ENCODE measurements at regions not wholly inside any gene's neighbourhood (a gene's known extent, or its start where the extent isn't known, plus 50 kb on each side); places are given as distances from the start of the nearest gene placed in this dataset.

DNA sequence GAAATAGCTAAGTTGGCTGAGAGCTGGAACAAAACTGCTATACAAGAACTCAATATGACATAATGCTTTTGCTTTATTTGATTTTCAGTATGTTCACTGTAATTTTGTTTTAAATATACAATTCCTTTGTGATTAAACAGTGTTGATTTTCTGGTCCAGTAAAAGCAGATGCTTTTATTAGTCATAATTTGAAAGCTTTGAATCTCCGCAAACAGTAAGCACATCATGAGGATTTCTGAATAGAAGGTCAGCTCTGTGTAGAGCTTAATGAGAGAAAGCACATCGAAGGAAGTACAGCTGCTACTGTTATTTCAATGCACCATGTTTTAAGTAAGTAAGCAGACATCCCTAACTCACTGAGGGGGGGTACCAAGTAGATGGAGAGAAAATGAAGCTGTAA, 701.3 kb upstream of the ACO1 start:
- ChIA-PET POLR2A (no interaction called here), CTCF (ENCODE audit: low intra/inter-chr PET ratio, low total read pairs) (no interaction called here)
- no peak overlapping the region for H3K4me2 ChIP-seq (ENCODE audit: low read depth, low read length)
- no peaks in the 10 kb centered on the region for H3K27me3 ChIP-seq (ENCODE audit: control insufficient read depth in 1 of 2, insufficient read depth in 2 of 2, low read length in 2 of 2)
- no peak overlapping the region for H2AFZ ChIP-seq (ENCODE audit: low read length)
- H3K9me3 ChIP-seq (ENCODE audit: low read length), result no peaks in the 10 kb centered on the region
- no peaks in the 10 kb centered on the region for H4K20me1 ChIP-seq (ENCODE audit: insufficient read depth, low read length)
- H3K4me1 ChIP-seq (ENCODE audit: insufficient read depth, low read length), result no peaks in the 10 kb centered on the region
- BruUV-seq (replicated peaks), result no TSS peak
- in situ Hi-C loops (cut with HindIII; ENCODE audit: extremely low pct_ligation_motif_present, low pct_unique_long_range_greater_than_20kb) (loop anchor here (10.0 kb wide), 1 partner anchor 48 kb away; no protein-coding TSS in a partner anchor), intact Hi-C loops (cut with micrococcal nuclease; ENCODE audit: unreplicated experiment) (no loop called here)
- no peak for TF ChIP-seq TOE1 (CRISPR knock-in tag; IDR thresholded peaks at IDR 0.05)
- no peak for TF ChIP-seq ZEB1 (IDR thresholded peaks at IDR 0.05; ENCODE audit: insufficient replicate concordance, low read depth)
- ATAC-seq (no peak), FAIRE-seq (no peak), DNase-seq (ENCODE audit: low spot score) (no peak)
- H3K36me3 ChIP-seq (replicated peaks in 1 of 2; ENCODE audit: control insufficient read depth in 1 of 2, insufficient read depth in 2 of 2, low read length in 2 of 2), result no peaks in the 10 kb centered on the region
- 48% methylated on average over 2 of the region's 2 CpGs for WGBS (ENCODE audit: low lambda C conversion rate)
- H3K79me2 ChIP-seq (ENCODE audit: insufficient read depth, low read length), result no peaks in the 10 kb centered on the region
- no peak overlapping the region for H3K9ac ChIP-seq (ENCODE audit: insufficient read depth, low read depth, low read length)
- H3K27ac ChIP-seq (ENCODE audit: extremely low read length, insufficient read depth, low read length), result no peak overlapping the region
- no peak overlapping the region for H3K4me3 ChIP-seq (replicated peaks in 1 of 3; ENCODE audit: insufficient read depth in 1 of 3, low read depth in 2 of 3, low read length in 3 of 3)

DNA sequence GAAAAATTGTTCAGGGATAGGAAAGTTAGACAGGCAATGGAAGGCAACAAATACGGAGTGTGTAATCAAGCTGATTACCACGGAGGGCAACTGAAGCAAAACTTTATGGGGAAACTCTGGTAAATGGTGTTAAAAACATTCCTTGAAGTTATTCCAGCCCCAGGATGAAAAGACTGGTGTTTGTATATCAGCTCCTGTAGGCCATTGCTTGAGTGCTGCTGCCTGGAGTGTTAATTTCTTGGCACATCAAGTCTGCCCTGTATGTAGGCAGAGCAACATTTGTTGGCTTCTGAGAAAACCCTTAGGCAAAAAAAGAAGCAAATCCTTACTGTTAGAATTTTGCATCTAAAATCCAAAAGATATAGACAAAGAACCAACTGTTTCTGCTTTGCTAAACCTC, 686.5 kb upstream of the ACO1 start:
- H3K9ac ChIP-seq (ENCODE audit: insufficient read depth, low read depth, low read length), result no peak overlapping the region
- H4K20me1 ChIP-seq (ENCODE audit: insufficient read depth, low read length), result no peaks in the 10 kb centered on the region
- intact Hi-C loops (cut with micrococcal nuclease; ENCODE audit: unreplicated experiment) (loop anchor here (2.0 kb wide), 1 partner anchor 101 kb away; no protein-coding TSS in a partner anchor), in situ Hi-C loops (cut with HindIII; ENCODE audit: extremely low pct_ligation_motif_present, low pct_unique_long_range_greater_than_20kb) (no loop called here)
- H3K4me2 ChIP-seq (ENCODE audit: low read depth, low read length), result no peak overlapping the region
- H3K79me2 ChIP-seq (ENCODE audit: insufficient read depth, low read length), result no peaks in the 10 kb centered on the region
- H3K4me3 ChIP-seq (replicated peaks in 1 of 3; ENCODE audit: insufficient read depth in 1 of 3, low read depth in 2 of 3, low read length in 3 of 3), result no peak overlapping the region
- H3K9me3 ChIP-seq (ENCODE audit: low read length), result no peaks in the 10 kb centered on the region
- WGBS (ENCODE audit: low lambda C conversion rate), result 0% methylated on average over 2 of the region's 2 CpGs
- no TSS peak for BruUV-seq (replicated peaks)
- ATAC-seq (no peak), FAIRE-seq (no peak), DNase-seq (ENCODE audit: low spot score) (no peak)
- H3K4me1 ChIP-seq (ENCODE audit: insufficient read depth, low read length), result no peaks in the 10 kb centered on the region
- no peak for TF ChIP-seq ZGPAT (CRISPR knock-in tag; IDR thresholded peaks at IDR 0.05)
- TF ChIP-seq TEAD3 (CRISPR knock-in tag; optimal IDR thresholded peaks at IDR 0.05; ENCODE audit: borderline replicate concordance), result no peak
- TF ChIP-seq FOXC1 (CRISPR knock-in tag; IDR thresholded peaks at IDR 0.05; ENCODE audit: borderline replicate concordance), result no peak
- TF ChIP-seq HOXD1 (CRISPR knock-in tag; IDR thresholded peaks at IDR 0.05), result no peak
- TF ChIP-seq ZNF577 (CRISPR knock-in tag; IDR thresholded peaks at IDR 0.05; ENCODE audit: borderline replicate concordance, low read depth), result no peak
- no peak for TF ChIP-seq KLF12 (CRISPR knock-in tag; IDR thresholded peaks at IDR 0.05; ENCODE audit: borderline replicate concordance)
- H3K27ac ChIP-seq (ENCODE audit: extremely low read length, insufficient read depth, low read length), result no peak overlapping the region
- no peaks in the 10 kb centered on the region for H3K27me3 ChIP-seq (ENCODE audit: control insufficient read depth in 1 of 2, insufficient read depth in 2 of 2, low read length in 2 of 2)
- ChIA-PET POLR2A (no interaction called here), CTCF (ENCODE audit: low intra/inter-chr PET ratio, low total read pairs) (no interaction called here)
- no peaks in the 10 kb centered on the region for H3K36me3 ChIP-seq (replicated peaks in 1 of 2; ENCODE audit: control insufficient read depth in 1 of 2, insufficient read depth in 2 of 2, low read length in 2 of 2)
- H2AFZ ChIP-seq (ENCODE audit: low read length), result no peak overlapping the region
